GM12865 (cell line): ENCODE measurements at regions not wholly inside any gene's neighbourhood (a gene's known extent, or its start where the extent isn't known, plus 50 kb on each side); places are given as distances from the start of the nearest gene placed in this dataset.

ENCODE experiments used
- DNase-seq: peaks from one replicate; pipeline ENCODE4 v3.0.0; 2010; ENCODE audit warnings: low read depth
- H3K4me3 ChIP-seq: 2 replicates; pipeline ENCODE4 v1.5.1; 2011; ENCODE audit warnings: mild to moderate bottlenecking, low read depth, low read length, control low read depth
- CTCF ChIP-seq: IDR thresholded peaks from 2 replicates; pipeline ENCODE4 v1.5.1; 2011; ENCODE audit warnings: low read length, control low read depth, low read depth, inconsistent platforms; ENCODE audit not compliant: insufficient read depth; ENCODE audit errors: missing control alignments

GRCh38 chrX:125497667-125498066 lies 178.0 kb downstream of the TEX13C start:
- no peak for DNase-seq

DNA sequence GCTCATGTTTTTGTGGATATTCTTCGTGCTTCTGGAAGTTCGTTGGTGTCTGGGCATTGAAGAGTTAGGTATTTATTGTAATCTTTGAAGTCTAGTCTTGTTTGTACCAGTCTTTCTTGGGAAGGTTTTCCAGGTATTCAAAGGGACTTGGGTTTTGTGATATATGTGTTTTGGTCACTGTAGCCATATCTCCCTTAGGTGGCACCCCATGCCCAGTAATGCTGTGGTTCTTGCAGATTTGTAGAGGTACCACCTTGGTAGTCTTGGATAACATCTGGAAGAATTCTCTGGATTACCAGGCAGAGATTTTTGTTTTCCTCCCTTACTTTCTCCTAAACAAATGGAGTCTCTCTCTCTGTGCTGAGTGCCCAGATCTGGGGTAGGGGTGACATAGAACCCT lies 184.1 kb downstream of the TEX13C start:
- H3K4me3 ChIP-seq, result no peak overlapping the region
- DNase-seq, result no peak
- no peak for TF ChIP-seq CTCF

More at GRCh38 chrX:125497667-125498066, 178.0 kb downstream of the TEX13C start:
- no peak for TF ChIP-seq CTCF
- H3K4me3 ChIP-seq, result no peak overlapping the region

- no peak for TF ChIP-seq CTCF
- H3K4me3 ChIP-seq, result no peak overlapping the region
- DNase-seq, result no peak
Measured at GRCh38 chrX:125505207-125505606, 185.5 kb downstream of the TEX13C start.

- DNase-seq, result no peak
- no peak for TF ChIP-seq CTCF
- no peak overlapping the region for H3K4me3 ChIP-seq
Measured at GRCh38 chrX:125507119-125507518, 187.4 kb downstream of the TEX13C start.

DNA sequence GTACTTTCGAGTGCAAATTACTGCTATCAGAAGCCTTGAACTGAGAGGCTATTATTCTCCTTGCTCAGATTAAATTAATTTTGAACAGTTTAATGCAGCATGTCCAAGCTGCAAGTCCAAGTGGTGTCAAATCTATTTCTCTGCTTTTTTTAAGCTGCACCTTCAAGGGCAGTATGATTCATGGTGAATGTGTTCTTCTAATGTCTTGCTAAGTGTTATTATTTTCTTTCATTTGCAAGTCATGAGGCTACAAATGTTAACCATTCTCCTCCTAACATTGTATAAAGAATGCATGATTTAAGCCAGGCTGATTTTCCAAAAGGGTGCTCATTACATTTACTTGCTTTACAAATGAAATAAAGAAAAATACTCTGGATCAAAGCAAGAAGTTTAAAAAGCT lies 200.4 kb downstream of the TEX13C start:
- no peak for TF ChIP-seq CTCF
- no peak for DNase-seq
- H3K4me3 ChIP-seq, result no peak overlapping the region

DNA sequence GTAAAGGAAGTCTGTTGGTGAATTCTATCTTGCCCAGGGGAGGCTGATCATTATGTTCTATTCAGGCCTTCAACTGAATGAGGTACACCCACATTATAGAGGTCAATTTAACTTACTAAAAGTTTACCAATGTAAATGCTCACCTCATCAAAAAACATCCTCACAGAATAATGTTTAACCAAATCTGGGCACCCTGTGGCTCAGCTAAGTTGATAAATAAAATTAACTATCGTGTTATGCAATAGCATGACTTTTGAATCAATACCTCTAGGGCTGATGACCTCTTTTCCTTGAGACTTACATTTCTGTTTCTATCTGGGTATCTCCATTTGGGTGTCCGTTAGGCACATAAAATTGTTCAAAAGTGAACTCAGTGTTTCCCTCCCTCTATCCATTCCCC lies 203.1 kb downstream of the TEX13C start:
- no peak overlapping the region for H3K4me3 ChIP-seq
- no peak for DNase-seq
- no peak for TF ChIP-seq CTCF

DNA sequence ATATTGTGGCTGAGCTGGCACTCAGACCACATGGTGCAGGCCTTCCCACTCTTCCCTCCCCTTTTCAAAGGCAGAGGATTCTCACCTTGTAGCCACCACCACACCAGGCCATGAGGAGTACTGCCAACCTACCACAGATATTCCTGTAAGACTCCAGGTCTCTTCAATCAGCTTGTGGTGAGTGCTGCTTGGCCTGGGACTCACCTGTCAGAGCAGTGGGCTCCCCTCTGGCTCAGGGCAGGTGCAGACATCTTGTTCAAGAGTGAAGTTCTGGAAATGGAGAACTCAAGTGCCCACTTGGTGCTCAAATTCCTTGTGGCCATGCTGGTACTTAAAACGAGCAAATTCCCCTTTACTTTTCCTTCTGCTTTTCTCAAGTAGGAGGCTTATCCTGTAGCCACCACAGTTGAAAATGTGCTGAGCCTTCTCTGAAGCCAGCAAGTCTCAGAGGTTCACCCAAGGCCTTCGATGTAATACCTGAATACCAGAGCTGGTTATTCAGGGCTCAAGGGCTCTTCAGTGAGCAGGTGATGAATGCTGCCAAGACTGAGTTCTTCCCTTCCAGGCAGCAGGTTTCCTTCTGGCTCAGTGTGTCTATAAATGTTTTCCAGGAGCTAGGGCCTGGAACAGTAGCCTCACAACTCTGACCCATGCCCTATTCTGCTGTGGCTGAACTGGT lies 212.9 kb downstream of the TEX13C start:
- no peak for DNase-seq
- TF ChIP-seq CTCF, result no peak
- no peak overlapping the region for H3K4me3 ChIP-seq
